Mucosa of descending colon (tissue), 3 donors: ENCODE measurements at regions not wholly inside any gene's neighbourhood (a gene's known extent, or its start where the extent isn't known, plus 50 kb on each side); places are given as distances from the start of the nearest gene placed in this dataset.
"Not testable (repeated sequence)": the region's sequence is repeated elsewhere in the genome, so short reads cannot be mapped to it uniquely, and the experiment has no call there.

ENCODE experiments used
- ATAC-seq: fragments of 200-7000 bp; cut with Tn5 transposase; one replicate; pipeline ENCODE4 v1.9.1; 2020; ENCODE audit warnings: mild to moderate bottlenecking, moderate library complexity
- DNase-seq, 3 donors: peaks; one replicate each; pipeline ENCODE4 v3.0.0-alpha.2; 2020
- H3K36me3 ChIP-seq: fragments of 200-600 bp; one replicate; pipeline ENCODE4 v1.8.0; 2021; ENCODE audit warnings: low read depth, mild to moderate bottlenecking
- H3K4me1 ChIP-seq: fragments of 200-600 bp; one replicate; pipeline ENCODE4 v1.8.0; 2021; ENCODE audit warnings: low read depth, mild to moderate bottlenecking
- H3K4me3 ChIP-seq: fragments of 200-600 bp; one replicate; pipeline ENCODE4 v1.8.0; 2021; ENCODE audit warnings: mild to moderate bottlenecking
- H3K9me3 ChIP-seq: fragments of 200-600 bp; one replicate; pipeline ENCODE4 v1.8.0; 2021; ENCODE audit warnings: mild to moderate bottlenecking
- CTCF ChIP-seq: fragments of 200-600 bp; IDR thresholded peaks from one replicate; pipeline ENCODE4 v1.8.0; 2022; ENCODE audit warnings: antibody characterized with exemption, mild to moderate bottlenecking
- intact Hi-C, 2 donors: fragments of 100-400 bp; cut with DNase I in 1 of 2; cut with micrococcal nuclease in 1 of 2; formaldehyde crosslinking; loops; one replicate each; pipeline versions ENCODE4 v1.11.0 to v1.11.1; 2022; cut with DNase I, micrococcal nuclease
- donor health status: DM: no; HTN: no; CAD: no; lungs with moderate emphysema.
- donor health status: DM: no; HTN: no; CAD: no.
- donor health status: DM: no; HTN: yes; CAD: no.

DNA sequence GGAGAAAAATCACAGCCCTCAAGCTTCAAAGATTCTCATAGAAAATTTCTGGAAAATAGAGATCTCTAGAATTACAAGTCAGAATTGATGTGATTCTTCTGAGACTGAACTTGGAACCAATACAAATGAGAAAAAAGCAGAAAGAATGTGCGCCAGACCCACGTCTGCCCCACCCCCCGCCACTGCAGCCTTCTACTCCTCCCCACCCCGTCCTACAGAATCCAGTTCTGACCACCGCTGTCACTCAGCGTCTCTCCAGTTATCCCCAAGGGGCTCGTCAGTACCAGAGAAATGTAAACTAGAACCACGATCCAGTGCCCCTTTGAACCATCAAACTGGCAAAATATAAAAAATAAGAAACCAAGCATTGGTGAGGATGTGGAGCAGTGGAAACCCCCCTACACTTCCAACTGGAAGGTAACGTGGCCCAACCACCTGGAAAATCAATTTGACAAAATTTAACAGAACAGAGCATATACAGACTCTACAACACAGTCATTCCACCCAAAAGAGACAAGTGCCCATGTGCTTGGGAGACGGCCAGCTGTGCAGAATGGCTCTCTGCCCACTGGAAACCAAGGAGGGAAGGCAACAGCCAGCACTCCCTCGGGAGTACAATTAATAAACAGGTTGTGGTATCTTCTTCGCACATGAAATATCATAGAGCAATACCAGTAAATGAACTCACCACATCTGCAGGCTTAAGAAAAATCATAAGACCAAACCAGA lies 397.9 kb downstream of the TNS3 start:
- ATAC-seq, result no peak
- TF ChIP-seq CTCF, result no peak
- intact Hi-C loops, result loop anchor here in 1 of 2 donors (5.0 kb wide), 1 partner anchor 1267 kb away; no protein-coding TSS in a partner anchor
- no peak for DNase-seq
- no peaks in the 10 kb centered on the region for H3K36me3 ChIP-seq
- no peaks in the 10 kb centered on the region for H3K4me1 ChIP-seq
- H3K9me3 ChIP-seq, result no peaks in the 10 kb centered on the region
- no peak overlapping the region for H3K4me3 ChIP-seq

- no peaks in the 10 kb centered on the region for H3K4me1 ChIP-seq
- TF ChIP-seq CTCF, result no peak
- no peak overlapping the region for H3K4me3 ChIP-seq
- no peaks in the 10 kb centered on the region for H3K36me3 ChIP-seq
- no peaks in the 10 kb centered on the region for H3K9me3 ChIP-seq
- intact Hi-C loops, result loop anchor here in 1 of 2 donors (5.0 kb wide), 1 partner anchor 1265 kb away; no protein-coding TSS in a partner anchor
- peak; percentile 76 for ATAC-seq
- DNase-seq, result peak in 1 of 3 donors; percentile 53
These were observed 400.1 kb downstream of the TNS3 start for GRCh38 chr7:47181746-47182361.

DNA sequence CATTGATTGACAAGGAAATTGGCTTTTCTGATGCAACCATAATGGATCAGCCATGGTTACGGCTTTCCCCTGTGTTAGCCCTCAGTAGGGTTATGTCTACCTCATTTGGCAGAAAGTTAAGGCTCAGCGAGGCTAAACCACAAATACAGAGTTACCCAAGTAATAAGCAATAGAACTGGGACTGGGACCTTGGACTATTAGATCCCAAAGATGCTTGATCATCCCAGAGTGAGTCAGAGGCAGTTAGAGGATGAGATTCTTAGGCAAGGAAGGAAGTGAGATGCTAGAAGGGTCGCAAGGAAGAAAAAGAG lies 401.4 kb downstream of the TNS3 start:
- Histone ChIP-seq H3K4me1 (no peaks in the 10 kb centered on the region), H3K36me3 (no peaks in the 10 kb centered on the region), H3K4me3 (no peak overlapping the region), H3K9me3 (no peaks in the 10 kb centered on the region)
- intact Hi-C loops, result loop anchor here in 1 of 2 donors (5.0 kb wide), 1 partner anchor 1263 kb away; no protein-coding TSS in a partner anchor
- no peak for ATAC-seq
- DNase-seq, result no peak
- no peak for TF ChIP-seq CTCF

DNA sequence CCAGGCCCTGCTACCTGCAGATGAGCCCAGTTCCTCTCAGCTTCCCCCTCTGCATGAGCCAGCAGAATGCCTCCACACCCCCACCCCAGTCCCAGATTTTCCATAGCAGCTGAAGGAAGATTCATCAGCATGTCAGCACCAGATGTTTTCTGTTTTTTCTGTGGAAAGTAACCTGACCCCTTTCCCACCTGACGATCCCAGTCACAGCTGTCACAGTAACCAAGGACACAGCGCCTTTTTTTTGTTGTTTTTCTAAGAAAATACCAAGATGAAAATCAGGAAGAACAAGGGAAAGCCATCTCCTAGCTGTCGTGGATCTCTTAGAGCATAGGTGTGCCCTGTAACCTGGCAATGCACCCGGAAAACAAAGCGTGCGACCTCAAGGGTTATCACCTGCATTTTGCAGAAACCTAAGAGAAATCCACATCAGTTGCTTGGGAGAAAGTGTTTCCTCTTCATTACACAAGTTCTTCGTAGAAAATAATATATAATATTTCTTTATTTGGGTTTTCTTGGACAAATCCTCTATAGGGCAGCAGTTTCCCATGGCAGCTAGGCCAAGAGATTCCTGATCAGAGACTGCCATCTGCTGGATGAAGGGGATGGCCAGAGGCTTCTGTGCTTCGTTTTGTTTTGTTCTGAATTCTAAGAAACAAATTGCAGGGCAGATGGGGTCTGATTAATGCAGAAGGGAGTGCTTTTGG lies 401.9 kb downstream of the TNS3 start:
- peak in 1 of 3 donors; percentile 81 for DNase-seq
- no peaks in the 10 kb centered on the region for H3K9me3 ChIP-seq
- ATAC-seq, result peak; percentile 66
- no peaks in the 10 kb centered on the region for H3K4me1 ChIP-seq
- intact Hi-C loops, result loop anchor here (5.0 to 10.0 kb wide), 2 partner anchors 1263 to 1265 kb away; no protein-coding TSS in a partner anchor
- TF ChIP-seq CTCF, result peak; percentile 69
- H3K4me3 ChIP-seq, result no peak overlapping the region
- no peaks in the 10 kb centered on the region for H3K36me3 ChIP-seq

DNA sequence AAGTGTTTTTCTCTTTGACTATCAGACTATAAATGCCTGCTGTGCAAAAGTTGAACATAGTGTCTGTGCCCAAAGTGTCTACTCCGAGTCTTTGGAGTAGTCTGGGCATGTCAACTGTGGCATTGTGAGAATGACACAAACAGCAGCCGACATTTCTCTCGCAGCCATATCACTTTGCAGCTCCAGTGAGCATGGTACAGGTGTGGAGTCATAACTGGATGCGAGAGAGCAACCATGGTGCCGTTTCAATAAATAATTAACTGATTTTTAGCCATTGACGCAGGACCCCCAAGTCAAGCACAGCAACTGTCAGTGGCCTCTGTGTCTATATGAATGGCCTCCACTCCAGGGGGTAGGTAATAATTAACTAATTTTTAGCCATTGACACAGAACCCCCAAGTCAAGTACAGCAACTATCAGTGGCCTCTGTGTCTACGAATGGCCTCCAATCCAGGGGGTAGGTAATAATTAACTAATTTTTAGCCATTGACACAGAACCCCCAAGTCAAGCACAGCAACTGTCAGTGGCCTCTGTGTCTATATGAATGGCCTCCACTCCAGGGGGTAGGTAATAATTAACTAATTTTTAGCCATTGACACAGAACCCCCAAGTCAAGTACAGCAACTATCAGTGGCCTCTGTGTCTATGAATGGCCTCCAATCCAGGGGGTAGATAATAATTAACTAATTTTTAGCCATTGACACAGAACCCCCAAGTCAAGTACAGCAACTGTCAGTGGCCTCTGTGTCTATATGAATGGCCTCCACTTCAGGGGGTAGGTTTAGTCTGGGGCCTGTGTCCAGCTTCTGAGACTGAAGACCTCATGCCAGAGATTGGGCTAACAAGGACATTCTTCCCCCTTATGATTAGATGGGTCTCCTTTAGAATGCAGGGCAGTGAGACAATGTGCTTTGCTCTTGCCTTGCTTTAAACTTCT lies 409.0 kb downstream of the TNS3 start:
- not testable (repeated sequence) for H3K4me1 ChIP-seq, H3K9me3 ChIP-seq, H3K4me3 ChIP-seq, ATAC-seq, DNase-seq, H3K36me3 ChIP-seq
- intact Hi-C loops, result loop anchor here in 1 of 2 donors (10.0 kb wide), 1 partner anchor 1258 kb away; no protein-coding TSS in a partner anchor
